Skin of body (tissue), 1 donor: ENCODE measurements at regions not wholly inside any gene's neighbourhood (a gene's known extent, or its start where the extent isn't known, plus 50 kb on each side); places are given as distances from the start of the nearest gene placed in this dataset.

ENCODE experiments used
- DNase-seq: peaks from one replicate; lab custom pipeline; 2025; lab: John Stamatoyannopoulos, UW

DNA sequence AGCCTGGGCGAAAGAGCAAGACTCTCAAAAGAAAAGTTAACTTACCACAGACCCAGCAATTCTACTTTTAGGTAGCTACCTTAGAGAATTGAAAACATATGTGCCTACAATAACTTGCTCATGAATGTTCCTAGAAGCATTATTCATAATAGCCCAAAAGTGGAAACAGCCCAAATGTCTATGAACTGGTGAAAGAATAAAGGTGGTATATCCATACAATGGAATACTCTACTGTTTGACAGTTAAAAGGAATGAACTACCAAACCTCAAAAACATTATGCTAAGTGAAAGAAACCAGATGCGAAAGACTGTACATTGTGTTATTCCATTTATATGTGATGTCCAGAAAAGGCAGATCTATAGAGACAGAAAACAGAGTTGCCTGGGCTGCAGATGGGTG lies 131.4 kb downstream of the UCHL1 start:
- DNase-seq, result no peak

DNA sequence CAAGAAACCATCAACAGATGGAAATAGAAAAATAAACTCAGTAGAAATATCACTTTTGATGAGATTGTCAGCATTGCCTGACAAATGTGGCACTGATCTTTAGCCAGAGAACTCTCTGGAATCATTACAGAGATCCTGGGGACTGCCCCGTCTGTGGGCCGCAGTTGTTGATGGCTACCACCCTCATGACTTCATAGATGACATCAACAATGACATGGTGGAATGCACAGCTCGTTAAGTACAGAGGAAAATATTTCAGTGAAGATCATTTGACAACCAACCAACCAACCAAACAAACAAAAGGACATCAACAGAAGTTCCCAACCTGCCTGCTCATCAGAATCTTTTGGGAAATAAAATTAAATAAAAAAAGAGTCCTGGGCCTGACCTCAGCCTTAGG lies 132.6 kb downstream of the UCHL1 start:
- no peak for DNase-seq

- no peak for DNase-seq
These were observed 133.9 kb downstream of the UCHL1 start for GRCh38 chr4:41390661-41391060.

DNA sequence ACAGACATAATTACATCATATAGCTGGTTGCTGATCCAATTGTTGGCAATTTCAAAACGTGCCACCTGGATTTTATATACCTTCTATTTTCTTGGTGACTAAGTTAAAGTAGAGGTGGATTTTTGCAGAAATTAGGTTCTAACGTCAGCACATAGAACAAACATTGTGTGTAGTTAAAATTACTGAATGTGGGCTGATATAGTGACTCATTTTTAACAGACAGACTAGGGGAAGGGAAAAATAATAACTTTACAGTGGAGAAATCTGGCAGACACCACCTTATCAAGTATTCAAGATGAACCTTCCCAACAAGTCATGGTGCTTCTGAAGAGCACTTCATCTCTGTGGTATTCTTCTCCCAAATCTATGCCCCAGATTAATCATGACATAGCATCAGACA lies 134.5 kb downstream of the UCHL1 start:
- no peak for DNase-seq

- DNase-seq, result no peak
These were observed 137.8 kb downstream of the UCHL1 start for GRCh38 chr4:41394481-41394894.

DNA sequence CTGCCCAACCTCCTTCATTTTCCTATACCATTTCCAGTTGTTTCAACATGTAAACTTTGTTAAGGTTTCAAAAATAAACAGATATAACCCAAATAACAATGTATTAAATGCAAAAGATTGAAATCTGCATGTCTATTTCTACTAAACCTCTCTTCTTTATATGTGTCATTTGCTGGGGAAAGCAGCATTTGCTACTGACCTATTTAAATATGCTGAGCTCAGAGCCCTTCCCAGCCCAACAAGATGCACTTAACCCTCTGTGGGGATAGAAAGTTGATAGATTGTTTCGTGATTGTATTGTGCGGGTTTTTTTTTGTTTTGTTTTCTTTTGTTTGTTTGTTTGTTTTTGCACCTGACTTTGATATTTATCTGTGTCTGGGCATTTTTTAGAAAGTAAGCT lies 139.5 kb downstream of the UCHL1 start:
- DNase-seq, result no peak

DNA sequence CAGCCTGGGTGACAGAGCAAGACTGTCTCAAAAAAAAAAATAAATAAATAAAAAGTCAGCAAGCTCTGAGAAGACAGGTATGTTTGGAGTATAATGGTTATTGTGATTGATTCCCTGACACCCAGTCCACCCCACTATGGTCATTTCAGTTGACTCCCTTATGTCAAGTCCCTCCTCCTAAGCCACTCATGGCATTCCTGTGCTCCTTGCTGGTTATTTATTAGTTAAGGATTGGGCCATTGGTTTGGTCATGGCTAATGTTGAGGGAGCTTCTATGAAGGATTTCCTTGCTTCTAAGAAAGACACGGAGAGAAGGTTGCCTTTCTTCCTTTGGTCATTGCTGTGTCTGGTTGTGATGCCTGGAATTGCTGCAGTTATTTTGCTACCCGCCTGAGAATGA lies 140.1 kb downstream of the UCHL1 start:
- DNase-seq, result no peak

DNA sequence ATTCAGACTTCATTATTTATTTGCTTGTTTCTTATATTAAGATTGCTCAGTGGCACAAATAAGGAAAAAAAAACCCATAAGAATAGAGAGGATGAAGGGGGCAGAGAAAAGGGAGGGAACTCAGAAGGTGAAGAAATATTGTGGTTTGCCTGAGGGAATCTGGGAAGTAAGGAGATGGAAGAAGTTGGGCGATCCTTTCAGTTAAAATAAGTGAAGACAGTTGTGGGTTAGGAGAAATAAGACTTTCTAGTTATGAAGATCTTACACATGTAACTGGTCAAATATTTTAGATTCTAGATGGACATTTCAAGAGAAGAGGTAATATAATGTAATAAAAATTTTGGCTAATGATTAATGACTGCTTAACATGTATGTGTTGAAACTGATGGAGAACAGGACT lies 138.7 kb upstream of the LIMCH1 start:
- no peak for DNase-seq

DNA sequence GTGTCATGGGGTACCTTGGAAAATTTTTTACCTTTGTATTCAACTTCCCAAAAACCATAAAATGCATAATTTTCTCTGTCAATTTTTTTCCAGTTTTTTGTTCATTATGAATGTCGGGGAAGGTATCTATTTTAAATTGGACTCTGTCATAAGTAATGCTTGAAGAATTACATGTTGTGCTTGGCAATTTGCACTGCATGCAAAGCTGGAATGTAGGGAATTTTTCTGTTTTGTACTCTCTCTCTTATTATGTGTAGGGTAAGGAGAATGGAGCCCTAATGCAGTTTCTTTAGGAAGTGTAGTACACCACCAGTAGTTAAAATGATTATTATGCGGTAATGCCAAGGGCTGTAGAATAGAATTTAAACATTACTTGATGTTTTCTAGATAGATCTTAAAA lies 137.7 kb upstream of the LIMCH1 start:
- no peak for DNase-seq

DNA sequence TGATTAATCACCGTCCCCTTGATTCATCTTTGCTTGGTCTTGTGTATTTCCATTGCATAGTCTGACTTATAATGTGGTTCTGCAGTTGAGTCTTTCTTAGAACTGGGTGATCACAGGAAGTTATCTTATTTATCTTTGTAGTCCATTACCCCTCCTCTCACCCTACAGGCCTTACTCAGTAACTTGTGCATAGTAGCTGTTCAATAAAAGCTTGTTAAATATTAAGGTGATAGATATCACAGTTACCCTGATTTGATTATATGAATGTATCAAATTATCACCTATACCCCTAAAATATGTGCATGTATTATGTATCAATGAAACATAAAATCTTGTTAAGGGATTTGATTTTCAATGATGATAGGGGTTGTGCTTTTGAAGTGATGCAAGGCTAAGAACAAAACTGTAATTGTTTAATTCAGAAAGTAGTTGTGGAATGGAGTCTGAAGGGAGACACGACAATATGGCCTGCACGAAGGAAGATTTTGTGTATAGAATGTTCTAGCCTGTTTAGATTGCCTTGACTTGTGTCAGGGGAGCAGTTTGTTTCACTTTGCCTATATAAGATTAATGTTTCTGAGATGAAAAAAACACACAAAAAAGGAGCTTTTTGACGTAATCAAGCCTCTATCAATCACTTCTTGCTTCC lies 132.4 kb upstream of the LIMCH1 start:
- DNase-seq, result no peak

GRCh38 chr4:41406113-41406516 lies 131.8 kb upstream of the LIMCH1 start:
- no peak for DNase-seq

GRCh38 chr4:41408150-41408549 lies 129.8 kb upstream of the LIMCH1 start:
- DNase-seq, result no peak

DNA sequence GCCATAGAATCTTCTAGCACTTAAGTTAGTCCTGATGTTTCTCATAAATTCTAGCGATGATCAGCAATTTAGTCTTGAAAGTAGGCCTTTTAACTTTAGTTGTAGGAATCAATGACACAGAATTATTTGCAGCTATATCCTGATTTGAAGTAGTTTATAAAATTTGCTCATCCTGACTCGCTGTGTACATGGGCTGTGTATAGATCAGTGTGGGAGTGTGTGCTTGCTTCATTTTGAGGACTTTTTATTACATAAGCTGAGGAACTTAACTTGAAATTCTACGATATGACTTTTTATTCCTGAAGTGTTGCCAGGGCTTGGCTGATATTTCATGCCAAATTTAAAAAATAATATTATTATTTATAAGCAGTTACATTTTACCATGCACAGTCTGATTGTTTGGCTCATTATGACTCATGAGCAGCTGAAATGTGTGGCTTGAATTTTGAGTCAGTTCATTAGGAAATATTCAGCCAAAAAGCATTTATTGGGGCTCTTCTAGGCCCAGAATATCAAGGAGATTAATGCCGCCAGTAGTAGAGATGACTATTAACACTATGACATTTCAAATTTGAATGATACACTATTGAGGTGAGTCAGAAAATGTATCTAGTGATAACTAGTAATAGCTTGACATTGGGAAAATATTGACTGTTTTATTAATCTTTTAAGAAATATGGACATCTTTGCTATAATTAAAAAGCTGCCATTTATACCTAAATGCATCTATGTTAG lies 128.9 kb upstream of the LIMCH1 start:
- no peak for DNase-seq

DNA sequence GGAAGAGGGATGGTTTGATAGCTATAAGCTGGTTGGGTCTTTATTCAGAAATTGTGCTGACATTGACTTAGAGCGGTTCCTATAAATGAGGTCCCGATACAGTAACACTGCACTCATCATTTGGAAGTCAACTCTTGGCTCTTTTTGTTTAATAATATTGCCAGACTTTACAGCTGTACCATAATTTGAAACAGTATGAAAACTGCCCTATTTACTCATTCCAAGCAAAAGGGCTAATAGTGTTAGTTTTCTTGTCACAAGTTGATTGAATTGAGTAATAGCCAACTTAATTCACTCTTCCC lies 128.4 kb upstream of the LIMCH1 start:
- DNase-seq, result no peak

- no peak for DNase-seq
These were observed 127.9 kb upstream of the LIMCH1 start for GRCh38 chr4:41410049-41410448.

GRCh38 chr4:41413670-41414411 lies 124.1 kb upstream of the LIMCH1 start:
- no peak for DNase-seq

DNA sequence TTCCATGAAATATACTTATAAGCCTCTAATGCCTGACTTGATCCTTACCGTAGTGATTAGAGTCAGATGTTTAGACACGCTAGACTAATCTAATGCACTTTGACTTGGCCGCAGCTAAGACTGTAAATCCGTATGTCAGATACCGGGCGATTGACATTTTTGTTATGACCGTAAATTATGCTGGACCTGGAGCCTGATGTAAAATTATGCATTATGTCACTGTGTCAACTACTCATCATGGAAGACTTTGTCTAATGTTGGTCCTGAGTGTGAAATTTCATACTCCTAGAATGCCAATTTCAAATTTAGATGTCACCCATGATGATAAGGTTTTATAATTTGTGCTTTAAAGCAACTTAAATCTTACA lies 123.6 kb upstream of the LIMCH1 start:
- DNase-seq, result no peak

DNA sequence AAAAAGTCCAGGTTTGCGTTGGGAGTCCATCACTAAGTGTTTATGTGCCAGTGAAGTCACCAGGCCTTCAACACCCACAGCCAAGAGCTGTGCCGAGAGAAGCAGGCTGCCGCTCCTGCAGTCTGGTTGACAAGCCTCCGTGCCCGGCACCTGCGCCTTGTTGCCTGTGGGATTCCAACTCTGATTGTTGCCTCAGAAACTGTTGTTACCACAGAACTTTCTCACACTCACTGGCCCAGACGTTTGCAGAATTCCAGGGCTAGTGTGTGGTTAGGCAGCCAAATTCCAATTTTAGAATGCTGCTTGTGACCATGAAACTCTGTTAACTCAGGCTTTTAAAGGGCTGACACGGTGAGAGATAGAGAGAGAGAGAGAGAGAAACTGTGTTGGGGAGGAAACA lies 119.5 kb upstream of the LIMCH1 start:
- no peak for DNase-seq

DNA sequence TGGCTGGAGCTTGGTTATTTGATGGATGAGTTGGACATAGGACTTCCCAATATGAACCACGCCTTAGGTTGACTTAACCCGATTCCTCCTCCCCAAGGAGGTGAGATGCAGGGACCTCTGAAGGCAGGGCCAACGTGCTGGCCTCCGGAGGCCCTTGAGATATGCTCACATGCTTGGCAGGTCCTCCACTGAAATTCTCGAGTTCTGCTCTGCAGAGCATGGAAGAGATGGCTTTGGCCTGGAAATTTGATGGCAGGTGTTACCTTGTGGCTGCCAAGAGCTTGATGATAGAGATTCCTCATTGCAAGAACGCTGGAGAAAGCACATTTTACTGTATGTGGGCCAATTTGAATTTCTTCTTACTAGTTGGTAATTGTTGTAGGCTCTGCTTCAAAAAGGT lies 117.4 kb upstream of the LIMCH1 start:
- no peak for DNase-seq

DNA sequence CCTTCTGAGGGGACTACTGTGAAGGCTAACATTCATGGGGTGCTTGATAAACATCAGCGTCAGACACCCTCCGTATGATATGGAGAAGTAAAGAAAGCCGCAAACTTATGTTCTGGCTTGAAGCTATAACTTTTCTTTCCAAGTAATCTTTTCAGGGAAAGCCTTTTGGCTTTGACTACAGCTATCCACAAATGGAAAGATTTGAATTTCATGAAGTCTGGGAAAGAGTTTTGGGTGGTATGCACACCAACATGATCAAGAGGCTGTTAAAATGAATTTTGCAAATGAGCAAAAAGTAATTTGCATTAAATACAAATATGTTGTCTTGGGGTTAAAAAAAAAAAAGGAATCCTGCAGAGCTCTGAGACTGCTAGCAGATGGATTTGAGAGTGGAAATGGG lies 114.8 kb upstream of the LIMCH1 start:
- DNase-seq, result no peak

- no peak for DNase-seq
These were observed 113.4 kb upstream of the LIMCH1 start for GRCh38 chr4:41424522-41424921.

DNA sequence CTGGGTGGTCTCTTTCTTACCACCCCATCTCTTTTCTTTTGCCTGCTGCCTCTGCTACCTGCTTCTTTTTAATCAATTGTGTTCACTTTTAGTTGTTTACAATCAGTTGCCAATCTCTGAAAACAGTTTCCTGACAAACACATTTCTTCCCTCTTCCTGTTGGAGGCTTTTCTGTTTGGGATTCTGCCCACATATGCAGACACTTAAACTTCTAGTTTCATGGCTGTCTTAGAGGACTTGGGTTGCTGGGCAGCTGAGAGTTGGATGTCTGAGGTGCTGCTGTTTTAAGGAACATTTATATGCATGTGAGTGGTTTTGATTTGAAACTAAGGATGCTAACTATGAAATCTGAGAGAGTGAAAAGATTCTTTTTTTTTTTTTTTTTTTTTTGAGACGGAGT lies 112.3 kb upstream of the LIMCH1 start:
- peak; percentile 80 for DNase-seq

DNA sequence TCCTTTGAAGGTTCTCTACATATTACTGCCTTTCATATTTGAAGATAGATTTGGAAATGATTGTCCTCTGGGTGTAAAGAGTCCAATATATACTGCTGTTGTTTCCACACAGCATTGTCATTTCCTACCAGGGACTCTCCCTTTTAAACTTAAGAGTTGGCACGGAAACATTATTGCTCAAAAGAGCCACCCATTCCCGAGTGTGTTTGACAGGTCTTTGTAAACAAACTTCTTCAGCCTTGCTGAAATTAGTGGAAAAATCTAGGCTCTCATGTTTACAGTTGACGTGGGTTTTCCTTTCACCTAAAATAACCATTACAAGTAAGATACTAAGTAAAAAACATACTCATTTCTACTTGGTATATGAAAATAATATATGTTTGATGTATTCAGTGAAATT lies 111.4 kb upstream of the LIMCH1 start:
- DNase-seq, result no peak
